Dermis blood vessel endothelial cell (primary cell): ENCODE measurements at regions not wholly inside any gene's neighbourhood (a gene's known extent, or its start where the extent isn't known, plus 50 kb on each side); places are given as distances from the start of the nearest gene placed in this dataset.
"Not testable (repeated sequence)": the region's sequence is repeated elsewhere in the genome, so short reads cannot be mapped to it uniquely, and the experiment has no call there.

Source experiments
- DNase-seq: peaks from one replicate; pipeline ENCODE4 v3.0.0; 2010

GRCh38 chr18:77329651-77330050 lies 80.0 kb downstream of the GALR1 start:
- DNase-seq: no peak

GRCh38 chr18:77334876-77335275 lies 85.2 kb downstream of the GALR1 start:
- no peak for DNase-seq

GRCh38 chr18:77337604-77338003 lies 88.0 kb downstream of the GALR1 start:
- DNase-seq: no peak

GRCh38 chr18:77339093-77339492 lies 89.4 kb downstream of the GALR1 start:
- DNase-seq: no peak

GRCh38 chr18:77339623-77340022 lies 90.0 kb downstream of the GALR1 start:
- no peak for DNase-seq

GRCh38 chr18:77340815-77341214 lies 91.2 kb downstream of the GALR1 start:
- DNase-seq: no peak

GRCh38 chr18:77341527-77342325 lies 92.1 kb downstream of the GALR1 start:
- no peak for DNase-seq

GRCh38 chr18:77342736-77343135 lies 93.1 kb downstream of the GALR1 start:
- no peak for DNase-seq

- DNase-seq: no peak
Measured at GRCh38 chr18:77343846-77344510, 94.3 kb downstream of the GALR1 start.

GRCh38 chr18:77344786-77345500 lies 95.3 kb downstream of the GALR1 start:
- no peak for DNase-seq

- DNase-seq: no peak
Measured at GRCh38 chr18:77346208-77346810, 96.7 kb downstream of the GALR1 start.

- not testable (repeated sequence) for DNase-seq
Measured at GRCh38 chr18:77353349-77353748, 103.7 kb downstream of the GALR1 start.

GRCh38 chr18:77359561-77360314 lies 110.1 kb downstream of the GALR1 start:
- no peak for DNase-seq

- DNase-seq: no peak
Measured at GRCh38 chr18:77360315-77361190, 110.9 kb downstream of the GALR1 start.

GRCh38 chr18:77361382-77361781 lies 111.7 kb downstream of the GALR1 start:
- DNase-seq: no peak

GRCh38 chr18:77365667-77366066 lies 116.0 kb downstream of the GALR1 start:
- no peak for DNase-seq

- no peak for DNase-seq
Measured at GRCh38 chr18:77366067-77366719, 116.5 kb downstream of the GALR1 start.

GRCh38 chr18:77366720-77367641 lies 117.3 kb downstream of the GALR1 start:
- no peak for DNase-seq

GRCh38 chr18:77369644-77370043 lies 120.0 kb downstream of the GALR1 start:
- no peak for DNase-seq
